ENCODE measurements at regions not wholly inside any gene's neighbourhood (a gene's known extent, or its start where the extent isn't known, plus 50 kb on each side); places are given as distances from the start of the nearest gene placed in this dataset.

GRCh38 chr10:4754143-4754542 lies 71.9 kb upstream of the AKR1E2 start:
- H2AFZ ChIP-seq (ENCODE audit: low read length), result no peak overlapping the region
- H3K4me3 ChIP-seq (ENCODE audit: low read length), result no peak overlapping the region
- H4K20me1 ChIP-seq (ENCODE audit: low read length), result no peaks in the 10 kb centered on the region
- no peak overlapping the region for H3K27ac ChIP-seq (ENCODE audit: low read length)
- H3K9me3 ChIP-seq (ENCODE audit: low read length), result no peaks in the 10 kb centered on the region
- ChIA-PET CTCF (no interaction called here), POLR2A (ENCODE audit: unreplicated experiment) (no interaction called here)
- H3K9me2 ChIP-seq (replicated peaks; ENCODE audit: low read length), result no peaks in the 10 kb centered on the region
- H3K4me1 ChIP-seq (ENCODE audit: insufficient read depth, low read length), result peaks cover 16% of the 10 kb centered on the region
- no peak overlapping the region for H3K9ac ChIP-seq (ENCODE audit: low read length)
- intact Hi-C loops (cut with micrococcal nuclease), result loop anchor here (5.0 kb wide), 1 partner anchor 52 kb away; no protein-coding TSS in a partner anchor
- no peaks in the 10 kb centered on the region for H3F3A ChIP-seq (ENCODE audit: low read length, unreplicated experiment)
- DNase-seq, result no peak
- ATAC-seq, result no peak
- no peak overlapping the region for H3K4me2 ChIP-seq (ENCODE audit: low read length)
- BruUV-seq (replicated peaks), result no TSS peak
- no peaks in the 10 kb centered on the region for H3K36me3 ChIP-seq (ENCODE audit: low read depth, low read length)
- TF ChIP-seq EZH2 (IDR thresholded peaks at IDR 0.05; ENCODE audit: low read length, unreplicated experiment) (no peak), EZH2phosphoT487 (IDR thresholded peaks at IDR 0.05; ENCODE audit: borderline replicate concordance, low read length) (no peak)
- TF ChIP-seq, protein P1, sequence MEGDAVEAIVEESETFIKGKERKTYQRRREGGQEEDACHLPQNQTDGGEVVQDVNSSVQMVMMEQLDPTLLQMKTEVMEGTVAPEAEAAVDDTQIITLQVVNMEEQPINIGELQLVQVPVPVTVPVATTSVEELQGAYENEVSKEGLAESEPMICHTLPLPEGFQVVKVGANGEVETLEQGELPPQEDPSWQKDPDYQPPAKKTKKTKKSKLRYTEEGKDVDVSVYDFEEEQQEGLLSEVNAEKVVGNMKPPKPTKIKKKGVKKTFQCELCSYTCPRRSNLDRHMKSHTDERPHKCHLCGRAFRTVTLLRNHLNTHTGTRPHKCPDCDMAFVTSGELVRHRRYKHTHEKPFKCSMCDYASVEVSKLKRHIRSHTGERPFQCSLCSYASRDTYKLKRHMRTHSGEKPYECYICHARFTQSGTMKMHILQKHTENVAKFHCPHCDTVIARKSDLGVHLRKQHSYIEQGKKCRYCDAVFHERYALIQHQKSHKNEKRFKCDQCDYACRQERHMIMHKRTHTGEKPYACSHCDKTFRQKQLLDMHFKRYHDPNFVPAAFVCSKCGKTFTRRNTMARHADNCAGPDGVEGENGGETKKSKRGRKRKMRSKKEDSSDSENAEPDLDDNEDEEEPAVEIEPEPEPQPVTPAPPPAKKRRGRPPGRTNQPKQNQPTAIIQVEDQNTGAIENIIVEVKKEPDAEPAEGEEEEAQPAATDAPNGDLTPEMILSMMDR (conservative IDR thresholded peaks at IDR 0.05; ENCODE audit: low read depth, low read length), result no peak
- H3K27me3 ChIP-seq (ENCODE audit: low read length), result no peaks in the 10 kb centered on the region
- no peaks in the 10 kb centered on the region for H3K79me2 ChIP-seq (ENCODE audit: low read length)

DNA sequence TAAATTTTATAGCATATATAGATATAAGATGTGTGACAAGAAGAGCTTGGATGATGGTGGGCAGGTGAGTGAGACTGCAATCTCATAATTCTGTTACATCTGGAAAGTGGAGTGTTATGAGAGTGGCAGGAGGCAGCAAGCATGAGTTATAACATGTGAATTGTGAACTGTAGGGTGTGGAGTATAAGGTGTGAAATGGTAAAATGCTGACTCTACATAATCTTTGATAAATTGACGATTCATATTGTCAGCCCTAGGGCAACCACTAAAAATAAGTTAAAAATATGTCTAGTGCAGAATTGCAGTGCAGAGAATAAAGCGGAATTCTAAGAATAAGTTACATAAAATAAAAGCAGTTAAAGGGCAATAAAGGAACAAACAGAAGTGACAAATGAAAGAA lies 74.8 kb upstream of the AKR1E2 start:
- ChIA-PET POLR2A (ENCODE audit: unreplicated experiment) (no interaction called here), CTCF (interaction anchor here (0.6 to 0.8 kb wide), 2 partner anchors 12 to 98 kb away, joined by 3 to 4 read pairs; no protein-coding TSS in a partner anchor)
- no peaks in the 10 kb centered on the region for H3K79me2 ChIP-seq (ENCODE audit: low read length)
- H3K4me1 ChIP-seq (ENCODE audit: insufficient read depth, low read length), result no peaks in the 10 kb centered on the region
- H2AFZ ChIP-seq (ENCODE audit: low read length), result no peak overlapping the region
- TF ChIP-seq EZH2 (IDR thresholded peaks at IDR 0.05; ENCODE audit: low read length, unreplicated experiment) (no peak), EZH2phosphoT487 (IDR thresholded peaks at IDR 0.05; ENCODE audit: borderline replicate concordance, low read length) (no peak)
- TF ChIP-seq, protein P1 (conservative IDR thresholded peaks at IDR 0.05; ENCODE audit: low read depth, low read length), result no peak
- H3K27ac ChIP-seq (ENCODE audit: low read length), result no peak overlapping the region
- H3K9me3 ChIP-seq (ENCODE audit: low read length), result no peaks in the 10 kb centered on the region
- no peaks in the 10 kb centered on the region for H3K27me3 ChIP-seq (ENCODE audit: low read length)
- H3K4me3 ChIP-seq (ENCODE audit: low read length), result no peak overlapping the region
- H3F3A ChIP-seq (ENCODE audit: low read length, unreplicated experiment), result no peaks in the 10 kb centered on the region
- no peaks in the 10 kb centered on the region for H4K20me1 ChIP-seq (ENCODE audit: low read length)
- H3K9ac ChIP-seq (ENCODE audit: low read length), result no peak overlapping the region
- no peak overlapping the region for H3K4me2 ChIP-seq (ENCODE audit: low read length)
- DNase-seq (no peak), ATAC-seq (no peak)
- intact Hi-C loops (cut with micrococcal nuclease), result loop anchor here (5.0 kb wide), 1 partner anchor 49 kb away; no protein-coding TSS in a partner anchor
- H3K9me2 ChIP-seq (replicated peaks; ENCODE audit: low read length), result no peaks in the 10 kb centered on the region
- no TSS peak for BruUV-seq (replicated peaks)
- H3K36me3 ChIP-seq (ENCODE audit: low read depth, low read length), result no peaks in the 10 kb centered on the region

GRCh38 chr10:4749271-4749574 lies 76.8 kb upstream of the AKR1E2 start:
- no peak for DNase-seq
- CTCF ChIA-PET, result no interaction called here
- TF ChIP-seq, protein P1 (conservative IDR thresholded peaks at IDR 0.05; ENCODE audit: low read depth, low read length), result no peak
- TF ChIP-seq EZH2phosphoT487 (IDR thresholded peaks at IDR 0.05; ENCODE audit: borderline replicate concordance, low read length), result no peak
- no peak for TF ChIP-seq EZH2 (IDR thresholded peaks at IDR 0.05; ENCODE audit: low read length, unreplicated experiment)
- no peak overlapping the region for H3K9ac ChIP-seq (ENCODE audit: low read length)
- no peaks in the 10 kb centered on the region for H3K79me2 ChIP-seq (ENCODE audit: low read length)
- H3K9me2 ChIP-seq (replicated peaks; ENCODE audit: low read length), result no peaks in the 10 kb centered on the region
- H3K27me3 ChIP-seq (ENCODE audit: low read length), result no peaks in the 10 kb centered on the region
- H2AFZ ChIP-seq (ENCODE audit: low read length), result no peak overlapping the region
- H3K4me1 ChIP-seq (ENCODE audit: insufficient read depth, low read length), result no peaks in the 10 kb centered on the region
- H3K36me3 ChIP-seq (ENCODE audit: low read depth, low read length), result no peaks in the 10 kb centered on the region
- BruUV-seq (replicated peaks), result no TSS peak
- POLR2A ChIA-PET (ENCODE audit: unreplicated experiment), result no interaction called here
- no peak for ATAC-seq
- no peaks in the 10 kb centered on the region for H3F3A ChIP-seq (ENCODE audit: low read length, unreplicated experiment)
- H3K4me3 ChIP-seq (ENCODE audit: low read length), result no peak overlapping the region
- intact Hi-C loops (cut with micrococcal nuclease), result no loop called here
- H3K27ac ChIP-seq (ENCODE audit: low read length), result no peak overlapping the region
- no peaks in the 10 kb centered on the region for H4K20me1 ChIP-seq (ENCODE audit: low read length)
- H3K4me2 ChIP-seq (ENCODE audit: low read length), result no peak overlapping the region
- no peaks in the 10 kb centered on the region for H3K9me3 ChIP-seq (ENCODE audit: low read length)

Data from PC-3 (cell line).